Jurkat, Clone E6-1 (cell line): ENCODE measurements at regions not wholly inside any gene's neighbourhood (a gene's known extent, or its start where the extent isn't known, plus 50 kb on each side); places are given as distances from the start of the nearest gene placed in this dataset.
"Not testable (repeated sequence)": the region's sequence is repeated elsewhere in the genome, so short reads cannot be mapped to it uniquely, and the experiment has no call there.

Experiments used
- DNase-seq: peaks from one replicate; pipeline ENCODE4 v3.0.0-alpha.2; 2011; ENCODE audit warnings: low read depth, low spot score
- H3K4me3 ChIP-seq: 2 replicates; pipeline ENCODE4 v1.5.1; 2011; ENCODE audit warnings: mild to moderate bottlenecking, low read length, control low read depth, moderate library complexity

DNA sequence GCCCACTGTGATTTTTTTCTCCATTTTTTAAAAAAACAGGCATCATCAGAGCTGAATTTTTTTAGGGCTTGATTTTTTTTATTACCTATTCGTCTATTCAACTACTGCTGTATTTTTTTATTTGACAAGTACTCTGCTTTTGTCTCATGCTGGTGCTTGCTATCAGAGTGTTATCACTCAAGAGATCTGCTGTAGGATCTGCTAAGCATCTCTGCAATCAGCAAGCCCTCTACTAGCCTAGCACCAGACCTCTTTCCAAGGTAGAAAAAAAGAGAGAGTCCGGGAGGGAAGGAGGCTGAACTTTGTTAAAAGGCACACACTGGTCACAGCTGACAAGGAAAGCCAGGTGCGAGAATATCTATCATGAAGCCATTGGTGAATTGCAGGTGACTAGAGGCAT is 413.8 kb upstream of the CCNH start:
- no peak overlapping the region for H3K4me3 ChIP-seq
- DNase-seq = no peak

DNA sequence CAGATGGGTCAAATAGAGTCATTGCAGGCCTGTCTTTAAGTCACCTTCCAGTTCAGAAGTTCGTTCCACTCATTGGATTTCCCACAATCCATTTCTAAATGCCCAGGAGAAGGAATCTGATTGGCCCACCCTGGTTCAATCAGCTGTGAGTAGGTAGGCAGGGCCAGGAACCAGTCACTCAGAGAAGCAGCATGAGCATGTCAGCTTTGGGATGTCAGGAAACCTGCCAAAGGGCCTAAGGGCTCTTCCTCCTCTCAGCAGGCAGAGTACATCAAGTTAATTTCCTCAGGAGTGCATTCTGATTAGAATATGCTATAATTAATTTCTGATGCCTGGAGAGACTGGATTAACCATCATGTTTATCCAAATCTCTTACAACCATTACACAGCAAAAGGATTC is 412.9 kb upstream of the CCNH start:
- no peak for DNase-seq
- no peak overlapping the region for H3K4me3 ChIP-seq

DNA sequence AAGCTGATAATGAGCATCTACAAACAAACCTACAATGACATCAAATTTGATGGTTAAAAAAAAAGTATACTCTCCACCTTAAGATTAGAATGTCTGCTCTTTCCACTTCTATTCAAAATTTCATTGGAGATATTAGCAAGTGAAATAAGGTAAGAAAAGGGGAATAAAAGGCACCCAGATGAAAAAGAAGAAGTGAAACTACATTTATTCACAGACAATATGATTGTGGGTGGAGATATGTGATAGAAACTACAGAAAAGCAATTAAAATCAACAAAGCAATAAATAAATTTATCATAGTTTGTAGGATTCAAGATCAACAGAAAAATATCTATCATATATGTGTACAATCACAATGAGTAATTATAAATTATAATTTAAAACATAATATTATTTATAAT is 395.1 kb upstream of the CCNH start:
- DNase-seq = no peak

DNA sequence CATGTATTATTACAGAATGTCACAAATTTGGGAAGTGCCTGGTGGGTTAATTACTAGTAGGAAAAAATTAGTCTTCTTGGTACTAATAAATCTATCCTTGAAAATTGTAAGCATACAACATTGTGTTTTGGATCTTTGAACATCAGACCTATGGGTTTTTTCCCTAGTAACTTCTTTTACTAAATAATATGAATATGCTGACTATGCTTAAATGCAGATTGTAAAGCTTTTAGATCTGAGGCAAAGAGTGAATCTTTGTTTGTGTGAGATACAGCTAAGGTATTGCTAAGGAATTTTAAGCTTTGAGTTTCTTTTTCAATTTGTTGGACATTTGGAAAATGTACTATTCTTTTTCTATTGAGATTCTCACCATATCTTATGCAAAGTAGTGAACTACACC is 390.6 kb upstream of the CCNH start:
- H3K4me3 ChIP-seq = no peak overlapping the region
- no peak for DNase-seq

More for the DNA sequence above, 395.1 kb upstream of the CCNH start:
- no peak overlapping the region for H3K4me3 ChIP-seq

DNA sequence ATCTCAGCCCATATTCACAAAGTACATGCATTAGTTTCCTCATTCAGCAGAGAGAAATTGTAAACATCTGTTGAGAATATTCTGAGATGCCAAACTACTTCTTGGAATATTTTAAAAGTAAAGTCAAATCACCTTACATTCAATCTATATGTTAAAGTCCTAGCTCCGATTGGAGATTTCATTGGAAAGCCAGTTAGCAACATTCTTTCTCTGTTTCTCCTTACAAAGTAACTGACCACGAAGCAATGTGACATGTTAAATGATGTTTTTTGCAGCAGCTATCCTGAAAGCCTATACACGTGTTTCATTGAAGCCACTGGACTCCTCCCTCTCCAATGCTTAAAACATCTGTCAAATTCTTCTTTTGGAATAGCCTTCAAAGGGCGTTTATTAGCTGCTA is 379.1 kb upstream of the CCNH start:
- no peak overlapping the region for H3K4me3 ChIP-seq
- no peak for DNase-seq

DNA sequence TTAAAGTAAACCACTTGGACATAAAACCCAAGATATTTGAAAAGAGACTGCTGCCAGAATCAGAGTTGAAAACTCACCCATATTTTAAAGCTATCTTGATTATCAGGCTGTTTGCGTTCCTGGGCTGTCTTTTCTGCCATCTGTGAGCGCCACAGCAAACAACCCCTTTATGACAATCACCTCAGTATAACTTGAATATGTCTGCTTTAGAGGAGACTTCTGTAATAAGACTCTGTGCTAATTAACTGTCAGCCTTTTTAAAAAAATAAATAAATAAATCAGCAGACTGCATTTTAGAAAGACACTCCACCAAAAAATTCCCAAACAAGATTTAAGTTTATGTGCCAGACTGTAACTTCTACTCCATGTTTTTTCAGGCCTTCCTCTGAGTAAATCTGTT is 375.7 kb upstream of the CCNH start:
- H3K4me3 ChIP-seq = no peak overlapping the region
- DNase-seq = no peak

DNA sequence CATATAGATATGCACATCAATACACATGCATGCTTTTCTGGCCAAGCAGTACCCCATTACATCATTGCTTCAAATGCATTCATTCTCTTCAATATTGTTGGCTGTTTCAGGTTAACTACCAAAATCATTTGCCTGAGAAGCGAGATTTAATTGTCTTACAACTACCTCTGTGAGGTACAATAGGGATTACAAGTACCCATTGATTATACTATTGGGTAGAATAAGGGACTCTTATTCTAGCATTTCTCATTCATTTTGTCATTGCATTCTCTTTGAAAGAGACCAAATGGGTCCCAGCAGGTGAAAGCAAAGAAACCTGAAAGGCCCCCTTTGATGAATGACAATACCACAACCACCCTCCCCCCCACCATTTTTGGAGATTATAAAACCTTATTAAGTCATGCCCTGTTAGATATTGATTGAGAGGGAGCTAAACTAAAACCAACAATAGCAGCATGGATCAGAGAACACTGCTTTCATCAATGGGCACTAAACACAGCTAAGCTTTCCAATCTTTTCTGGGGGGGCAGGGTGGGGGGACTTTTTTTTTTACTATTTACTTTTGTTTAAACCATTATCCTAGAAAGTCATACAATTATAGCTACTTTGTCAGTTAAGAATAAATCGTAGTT is 375.0 kb upstream of the CCNH start:
- no peak for DNase-seq
- no peak overlapping the region for H3K4me3 ChIP-seq

DNA sequence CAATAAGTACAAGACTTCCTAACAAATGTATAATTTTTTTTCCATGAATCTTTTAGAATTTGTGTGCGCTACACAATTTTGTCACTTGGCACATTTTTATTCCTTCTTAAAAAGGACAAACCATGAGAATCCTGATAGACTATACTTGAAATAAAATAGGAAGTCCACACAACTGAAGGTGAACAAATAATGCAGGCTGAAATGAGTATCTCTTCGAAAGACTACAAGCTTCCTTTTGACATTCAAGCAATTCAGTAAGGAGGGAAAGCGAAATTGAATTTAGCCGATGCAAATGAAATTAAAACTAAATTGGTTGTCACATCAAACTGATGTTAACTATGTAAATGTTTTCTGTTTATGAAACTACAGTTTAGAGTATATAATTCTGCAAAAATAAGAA is 374.4 kb upstream of the CCNH start:
- no peak for DNase-seq
- no peak overlapping the region for H3K4me3 ChIP-seq

DNA sequence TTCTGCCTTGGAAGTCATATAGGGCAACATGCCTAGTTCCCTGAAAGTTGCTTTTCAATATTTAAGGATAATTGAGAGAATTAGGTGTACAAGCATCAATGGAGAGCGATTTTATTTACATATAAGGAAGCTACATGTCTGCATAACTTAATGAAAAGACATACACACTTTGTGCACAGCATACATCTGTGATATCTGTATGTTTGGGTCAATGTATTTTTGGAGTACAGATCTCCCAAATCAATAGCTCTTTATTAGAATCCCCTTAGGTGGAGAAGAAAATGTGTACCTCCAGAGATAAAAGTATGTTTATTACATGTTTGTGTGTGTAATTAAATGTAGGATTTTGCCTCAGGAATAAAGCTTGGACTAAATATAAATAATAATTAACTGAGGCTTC is 373.7 kb upstream of the CCNH start:
- no peak for DNase-seq
- no peak overlapping the region for H3K4me3 ChIP-seq

DNA sequence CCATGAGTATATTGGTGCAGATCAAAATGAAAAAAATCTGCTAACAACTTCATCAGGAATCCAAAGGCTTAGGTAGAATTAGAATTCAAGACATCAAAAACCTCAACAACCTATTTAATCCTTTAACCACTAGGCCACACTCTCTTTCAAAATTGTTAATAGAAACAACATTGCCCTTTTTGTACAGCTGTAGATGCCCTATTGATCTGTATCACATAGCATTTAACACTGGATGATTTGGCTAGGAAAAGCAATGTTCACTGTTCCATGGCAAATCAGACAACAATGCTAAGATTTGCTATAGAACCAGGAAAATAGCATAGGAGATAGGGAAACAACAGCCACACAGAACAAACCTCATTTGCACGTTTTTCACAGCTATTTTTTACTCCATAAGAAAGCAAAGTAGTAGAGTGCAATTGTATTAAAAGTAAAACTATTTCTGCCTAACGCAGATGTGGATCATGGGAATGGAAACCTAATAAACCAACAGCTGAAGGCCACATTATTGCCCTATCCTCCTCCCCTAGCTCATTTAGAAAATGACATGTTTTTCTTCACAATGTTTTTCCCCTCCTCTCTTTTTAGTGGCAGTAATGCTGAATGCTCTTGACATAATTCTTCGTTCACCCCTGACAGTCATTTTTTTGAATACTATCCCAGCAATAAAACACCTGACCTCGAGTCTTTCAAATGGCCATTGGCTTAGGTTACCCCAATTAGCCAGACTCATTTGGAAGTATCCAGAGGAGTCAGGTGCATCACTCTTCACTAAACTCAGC is 373.0 kb upstream of the CCNH start:
- DNase-seq = no peak
- H3K4me3 ChIP-seq = no peak overlapping the region

DNA sequence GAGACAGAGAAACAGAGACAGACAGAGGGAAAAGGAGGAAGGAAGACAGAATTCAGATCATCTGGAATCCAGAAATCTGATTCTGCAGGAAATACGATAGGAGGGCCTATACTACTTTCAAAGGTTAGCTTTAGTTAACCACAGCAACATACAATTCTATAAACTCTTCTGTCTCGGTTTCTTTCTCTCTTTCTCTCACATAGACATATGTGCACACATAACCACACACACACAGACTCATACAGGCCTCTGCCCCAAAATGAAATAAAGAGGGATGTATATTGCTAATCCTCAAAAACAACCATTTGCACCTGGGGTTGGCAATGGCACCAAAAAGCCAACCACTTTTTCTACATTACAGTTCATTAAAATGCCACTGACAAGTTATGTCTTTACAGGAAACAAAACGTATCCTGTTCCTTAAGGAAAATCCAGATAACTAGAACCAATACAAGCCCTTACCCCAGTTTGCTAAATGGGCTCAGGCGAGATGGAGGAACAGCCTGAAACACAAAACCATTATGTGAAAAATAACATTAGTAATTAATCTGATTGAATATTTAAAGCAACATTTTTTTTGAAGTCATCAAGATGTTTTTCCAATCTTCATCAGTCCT is 372.3 kb upstream of the CCNH start:
- no peak overlapping the region for H3K4me3 ChIP-seq
- DNase-seq = no peak

DNA sequence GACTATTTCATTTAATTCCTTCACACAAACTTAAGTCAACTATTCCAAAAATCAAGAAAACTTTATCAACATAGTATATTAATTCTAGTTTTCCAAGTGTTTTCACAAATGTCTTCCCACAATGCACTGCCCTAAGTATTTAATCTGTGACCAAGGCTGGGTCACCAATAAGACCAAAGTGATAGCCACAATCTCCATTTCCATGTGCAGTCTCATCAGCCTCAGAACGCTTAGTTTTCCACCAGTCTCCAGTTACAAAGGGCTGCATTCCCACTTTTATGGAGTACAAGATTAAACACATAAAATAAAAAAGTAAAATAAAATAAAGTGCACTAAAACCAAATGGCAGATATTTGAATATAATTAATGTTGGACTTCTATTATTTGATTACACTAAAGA is 371.6 kb upstream of the CCNH start:
- DNase-seq = no peak
- no peak overlapping the region for H3K4me3 ChIP-seq

DNA sequence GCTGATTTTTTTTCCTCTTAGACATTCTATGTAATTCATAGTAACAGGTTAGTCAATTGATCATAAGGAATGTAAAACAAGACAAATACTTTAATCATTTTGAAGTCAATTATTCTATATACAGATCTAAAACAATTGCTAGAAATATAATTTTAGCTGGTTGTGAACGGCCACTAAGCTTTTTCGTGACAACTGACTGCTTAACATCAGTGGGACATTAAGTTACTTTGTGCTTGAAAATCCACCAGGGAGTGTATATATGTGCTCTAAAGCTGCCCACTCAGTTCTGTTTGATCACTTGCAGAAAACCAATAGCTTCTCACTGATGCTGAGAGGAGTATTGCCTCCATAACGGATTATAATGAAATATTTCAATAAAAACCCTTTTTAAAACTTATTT is 370.2 kb upstream of the CCNH start:
- no peak overlapping the region for H3K4me3 ChIP-seq
- DNase-seq = no peak

DNA sequence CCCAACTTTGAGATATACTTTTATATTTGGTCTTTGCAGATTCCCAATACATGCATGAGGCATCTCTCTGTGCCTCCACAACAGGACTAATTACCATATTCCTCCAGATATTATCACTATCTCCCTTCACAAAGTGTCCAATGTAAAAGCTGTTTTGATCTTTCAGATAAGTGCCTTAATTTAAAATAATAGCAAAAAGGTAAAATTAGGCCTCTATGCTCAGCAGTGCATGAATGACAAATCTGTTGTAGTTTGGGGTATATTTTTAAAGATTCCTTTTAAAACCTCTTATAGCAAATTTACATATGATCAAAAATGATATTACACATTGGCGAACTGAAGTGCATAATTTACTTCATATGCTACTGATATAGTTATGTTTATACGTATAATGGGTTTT is 369.2 kb upstream of the CCNH start:
- DNase-seq = no peak
- no peak overlapping the region for H3K4me3 ChIP-seq

DNA sequence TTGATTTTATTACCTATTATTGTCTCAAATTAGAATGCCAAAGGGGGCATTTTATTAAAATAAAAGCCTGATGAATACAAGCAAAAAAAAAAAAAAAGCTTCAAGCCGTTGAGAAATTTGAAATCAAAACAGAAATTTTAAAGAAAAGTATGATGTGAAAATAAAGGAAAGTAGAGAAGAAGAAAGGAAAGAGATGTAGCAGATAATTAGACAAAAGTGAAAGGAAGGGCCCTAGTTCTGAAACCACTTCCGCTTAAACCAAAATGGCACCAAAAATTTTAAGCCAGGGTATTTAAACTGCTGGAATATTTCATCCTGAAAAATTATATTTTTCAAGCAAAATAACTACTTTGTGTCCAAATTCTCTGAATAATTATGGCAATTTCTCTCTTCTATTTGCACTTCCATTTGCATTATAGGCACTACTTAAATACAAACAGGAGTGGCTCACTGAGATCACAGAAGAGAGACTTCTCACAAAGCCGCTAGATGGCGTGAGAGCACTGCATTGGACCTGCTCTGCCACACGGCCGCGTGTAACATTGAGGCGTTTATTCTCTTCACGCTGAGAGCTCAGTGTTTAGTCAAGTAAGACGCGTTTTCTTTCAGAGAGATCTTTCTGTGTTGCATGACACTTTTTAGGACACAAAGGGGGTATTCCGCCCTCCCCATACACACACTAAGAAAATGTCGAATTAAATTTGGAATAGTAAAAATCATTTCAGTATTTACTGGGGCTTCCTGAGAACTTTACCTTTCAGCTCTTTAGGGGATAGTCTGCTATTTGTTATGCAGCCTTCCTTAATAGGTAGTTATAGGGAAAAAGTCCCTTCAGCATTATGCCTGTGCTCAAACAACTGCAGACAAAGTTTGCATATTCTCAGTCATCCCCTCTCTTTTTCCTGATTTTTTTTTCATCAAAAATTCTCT is 368.4 kb upstream of the CCNH start:
- no peak overlapping the region for H3K4me3 ChIP-seq
- peak; percentile 73 for DNase-seq

DNA sequence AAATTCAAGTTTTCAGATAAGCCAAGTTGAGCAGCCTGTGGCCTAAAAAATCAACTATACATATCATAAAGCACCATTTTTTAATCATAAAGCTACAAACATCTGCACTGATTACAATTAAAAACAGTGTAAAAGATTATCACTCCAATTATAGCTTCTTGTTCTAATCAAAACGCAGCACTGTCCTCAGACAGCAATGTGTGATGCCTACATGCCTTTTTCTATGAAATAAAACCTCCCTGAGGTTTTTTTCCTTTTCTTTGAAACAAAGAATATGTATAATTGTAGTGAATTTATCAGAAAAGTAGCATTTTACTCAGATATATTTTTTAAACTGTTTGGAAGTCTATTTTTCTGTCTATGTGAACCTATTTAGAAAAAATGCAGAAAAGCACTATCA is 366.1 kb upstream of the CCNH start:
- no peak overlapping the region for H3K4me3 ChIP-seq
- DNase-seq = no peak

DNA sequence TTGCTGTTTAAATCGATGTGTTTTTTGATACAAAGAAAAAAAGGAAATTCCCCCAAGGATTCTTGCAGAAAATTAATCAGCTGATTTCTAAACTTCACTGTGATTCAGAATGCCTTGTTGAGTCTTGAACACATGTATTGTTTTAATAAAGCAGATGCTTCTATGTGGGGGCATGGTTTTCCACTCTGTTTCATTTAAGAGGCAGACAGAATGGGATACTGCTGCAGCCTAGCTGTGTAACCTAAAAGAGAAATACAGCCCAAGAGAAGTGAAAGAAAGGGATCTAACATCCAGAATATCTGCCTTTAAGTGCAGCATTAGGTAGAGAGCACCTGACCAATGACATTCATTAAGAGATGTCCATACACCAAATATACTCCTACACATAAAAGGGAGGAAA is 365.1 kb upstream of the CCNH start:
- no peak overlapping the region for H3K4me3 ChIP-seq
- DNase-seq = no peak

DNA sequence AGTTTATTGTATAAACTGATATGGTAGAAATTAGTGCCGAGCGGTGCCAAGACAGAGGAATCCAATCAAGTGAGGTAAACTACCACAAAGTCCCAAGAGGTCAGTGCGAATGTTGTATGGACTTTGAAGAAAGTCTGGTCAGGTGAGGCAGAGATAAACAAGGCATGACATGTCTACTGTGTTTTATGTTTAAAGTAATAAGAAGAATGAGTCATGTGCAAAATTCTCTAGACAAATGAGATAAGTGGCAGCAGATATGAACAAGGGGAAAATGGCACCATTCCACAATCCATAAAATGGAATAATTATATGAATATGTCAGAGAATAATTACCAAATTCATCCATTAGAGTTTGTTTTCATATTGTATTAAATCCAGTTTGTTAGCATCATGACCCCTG is 364.1 kb upstream of the CCNH start:
- no peak for DNase-seq
- no peak overlapping the region for H3K4me3 ChIP-seq

DNA sequence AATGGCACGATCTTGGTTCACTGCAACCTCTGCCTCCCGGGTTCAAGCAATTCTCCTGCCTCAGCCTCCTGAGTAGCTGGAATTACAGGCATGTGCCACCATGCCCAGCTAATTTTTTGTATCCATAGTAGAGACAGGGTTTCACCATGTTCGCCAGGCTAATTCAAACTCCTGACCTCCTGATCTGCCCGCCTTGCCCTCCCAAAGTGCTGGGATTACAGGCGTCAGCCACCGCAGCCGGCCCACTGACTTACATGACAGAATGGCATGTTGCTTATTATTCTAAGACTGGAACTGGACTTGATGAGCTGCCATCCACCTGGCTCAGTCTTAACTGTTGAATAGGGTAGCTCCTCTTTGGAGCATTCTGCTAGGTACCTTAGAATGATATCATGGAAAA is 363.6 kb upstream of the CCNH start:
- not testable (repeated sequence) for H3K4me3 ChIP-seq, DNase-seq

DNA sequence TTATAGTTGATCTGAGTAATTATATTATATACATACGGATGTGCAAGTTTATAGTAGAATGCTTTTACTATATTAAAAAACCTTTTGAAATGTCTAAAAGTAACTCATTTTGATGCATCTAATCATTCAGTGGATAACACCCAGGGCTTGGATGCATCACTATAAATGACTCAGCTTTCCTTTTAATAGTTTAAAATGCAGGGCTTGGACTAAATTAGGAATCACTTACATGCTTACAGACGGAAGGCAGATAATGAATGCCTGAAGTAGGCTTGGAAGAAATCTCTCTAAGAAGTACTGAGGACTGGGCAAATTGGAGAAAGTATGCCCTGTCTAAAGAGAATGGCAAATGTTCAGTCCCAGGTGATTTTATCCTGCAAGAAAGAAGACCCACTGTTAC is 362.5 kb upstream of the CCNH start:
- DNase-seq = no peak
- no peak overlapping the region for H3K4me3 ChIP-seq
